NCI-H1048 (cell line): ENCODE measurements at regions not wholly inside any gene's neighbourhood (a gene's known extent, or its start where the extent isn't known, plus 50 kb on each side); places are given as distances from the start of the nearest gene placed in this dataset.

ENCODE experiments used
- DNase-seq: peaks from one replicate; lab custom pipeline; 2025; lab: John Stamatoyannopoulos, UW

DNA sequence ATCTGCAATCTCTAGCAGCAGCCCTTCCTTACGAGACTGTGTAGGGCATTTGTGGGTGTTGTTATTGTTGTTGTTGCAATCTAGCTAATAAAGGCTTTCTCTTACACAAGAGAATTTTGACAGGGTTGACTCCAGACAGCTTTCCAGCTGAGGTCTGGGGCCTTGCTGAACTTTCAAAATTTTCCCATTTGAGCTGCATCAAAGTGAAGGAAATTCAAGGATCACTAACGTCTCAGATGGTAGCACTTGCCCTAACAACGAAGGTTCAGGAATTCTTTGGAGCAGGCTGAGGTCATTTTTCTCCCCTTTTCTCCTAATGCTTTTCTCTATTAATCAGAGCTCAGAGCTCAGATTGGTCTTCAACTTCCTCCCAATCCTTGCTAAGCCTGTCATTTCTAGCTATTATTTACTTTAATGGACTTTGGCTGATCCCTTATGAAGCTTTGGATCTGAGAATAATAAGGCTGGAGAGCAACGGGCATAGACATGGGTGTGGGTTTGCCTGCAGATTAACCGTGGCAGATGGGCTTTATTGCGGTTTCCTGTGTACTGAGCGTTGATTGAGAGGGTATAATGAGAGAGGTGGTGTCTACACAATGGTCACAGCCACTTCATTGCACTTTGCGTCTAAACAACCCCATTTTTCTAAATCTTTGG is 614.0 kb upstream of the AGTR1 start:
- DNase-seq: no peak

GRCh38 chr3:148084931-148085330 is 612.8 kb upstream of the AGTR1 start:
- no peak for DNase-seq

DNA sequence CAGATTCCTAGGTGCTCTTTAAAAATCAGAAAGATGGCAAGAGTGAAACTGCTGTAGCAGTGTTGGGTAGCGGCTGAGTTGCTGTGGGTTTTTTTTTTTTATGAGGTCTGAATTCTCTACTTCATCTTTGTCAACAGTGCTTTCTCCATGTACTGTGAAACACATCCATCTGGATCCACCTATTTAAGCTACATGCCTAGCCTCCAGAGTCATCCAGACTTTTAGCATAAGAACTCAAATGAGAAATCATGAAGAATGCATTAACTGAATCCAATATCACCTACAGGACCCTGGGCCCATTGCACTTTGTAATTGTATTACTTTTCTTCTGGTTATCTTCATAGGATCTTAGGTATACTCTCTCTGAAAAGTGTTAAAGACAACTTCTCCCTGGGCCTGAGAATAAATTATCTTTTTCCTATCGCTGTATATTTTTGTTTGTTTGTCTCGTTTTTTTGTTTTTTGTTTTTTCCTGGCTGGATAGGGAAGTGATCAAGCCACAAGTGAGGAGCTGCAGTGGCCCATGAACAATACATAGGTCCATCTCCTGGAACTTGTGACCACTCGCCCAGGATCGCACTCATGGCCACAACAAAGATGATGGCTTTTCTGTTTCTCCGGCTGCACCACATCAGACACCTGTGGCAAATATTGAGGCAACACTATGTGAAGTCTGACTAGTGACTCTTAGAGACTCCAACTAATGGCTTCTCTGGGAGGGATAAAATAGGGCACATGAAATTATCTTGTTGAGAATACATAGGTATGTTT is 609.9 kb upstream of the AGTR1 start:
- no peak for DNase-seq

- no peak for DNase-seq
These were observed 608.5 kb upstream of the AGTR1 start for GRCh38 chr3:148089171-148089570.

- DNase-seq: no peak
These were observed 607.5 kb upstream of the AGTR1 start for GRCh38 chr3:148090156-148090555.

DNA sequence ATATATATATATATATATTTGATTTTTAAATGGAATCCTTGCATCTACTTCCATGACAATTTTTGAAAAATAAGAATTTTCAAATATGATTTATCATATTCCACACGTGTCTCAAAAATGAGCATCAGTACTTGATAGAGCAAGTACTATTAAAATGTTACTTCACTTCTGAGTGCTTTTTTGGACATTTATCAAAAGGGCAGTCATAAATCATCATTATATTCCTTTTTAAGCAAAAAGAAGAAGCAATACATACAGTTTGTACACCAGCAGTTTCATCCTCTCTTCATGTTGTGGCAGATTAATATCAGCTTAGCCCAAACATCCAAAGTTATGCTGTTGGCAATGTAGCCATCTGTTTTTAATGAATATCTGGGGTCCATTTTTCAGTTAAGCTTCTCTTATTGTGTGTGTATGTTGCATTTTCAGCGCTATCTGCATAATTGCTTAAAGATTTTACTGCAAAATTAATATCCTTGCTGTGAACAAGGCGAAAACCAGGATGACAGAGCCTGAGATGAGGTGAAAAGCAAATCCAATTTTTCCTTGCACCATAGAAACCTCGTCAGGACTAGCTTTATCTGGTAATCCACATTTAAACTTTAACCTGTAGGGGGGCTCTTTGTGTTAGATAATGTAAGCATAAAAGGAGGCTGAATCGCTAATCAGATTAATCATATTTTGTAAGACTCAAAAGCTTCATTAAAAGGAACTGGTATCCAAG is 604.9 kb upstream of the AGTR1 start:
- no peak for DNase-seq

- no peak for DNase-seq
These were observed 604.0 kb upstream of the AGTR1 start for GRCh38 chr3:148093753-148094152.

- DNase-seq: no peak
These were observed 601.7 kb upstream of the AGTR1 start for GRCh38 chr3:148095962-148096361.

GRCh38 chr3:148100476-148100875 is 597.2 kb upstream of the AGTR1 start:
- no peak for DNase-seq

DNA sequence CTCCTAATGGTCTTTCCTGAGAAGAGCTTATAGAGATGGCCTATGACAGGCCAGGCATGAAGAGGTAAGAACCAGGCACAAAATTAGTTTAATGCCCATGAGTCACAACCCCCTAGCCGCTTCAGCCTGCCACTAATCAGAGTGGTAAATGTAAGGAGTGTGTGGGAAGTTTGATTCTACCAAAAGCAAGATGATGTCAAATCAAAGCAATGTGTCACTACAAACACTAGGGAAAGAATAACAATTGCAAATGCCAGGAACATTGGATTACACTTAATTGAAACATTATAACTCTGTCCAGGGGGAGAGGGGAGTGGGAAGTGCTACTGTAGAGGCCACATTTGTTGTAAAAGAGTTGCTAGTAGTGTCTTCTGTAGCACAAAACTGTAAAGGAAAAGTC is 596.6 kb upstream of the AGTR1 start:
- DNase-seq: no peak

GRCh38 chr3:148102156-148102555 is 595.5 kb upstream of the AGTR1 start:
- no peak for DNase-seq

DNA sequence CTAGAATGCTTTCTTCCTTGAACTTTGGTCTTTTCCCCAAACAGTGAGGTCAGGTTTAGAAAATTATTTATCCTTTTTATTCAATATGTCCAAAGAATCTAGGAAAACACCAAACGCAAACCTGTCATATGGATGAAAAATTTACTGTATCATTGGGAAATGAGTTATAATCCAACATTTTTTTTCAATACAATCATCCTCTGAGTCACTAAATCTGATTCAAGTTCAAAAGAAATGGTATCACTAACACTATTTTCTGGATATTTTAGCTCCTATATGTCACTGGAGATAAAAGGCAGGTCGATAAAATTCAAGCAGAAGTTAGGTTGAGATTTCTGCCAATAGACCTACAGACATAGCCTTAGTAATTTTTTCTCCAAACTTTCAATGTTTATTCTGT is 591.6 kb upstream of the AGTR1 start:
- DNase-seq: no peak

- no peak for DNase-seq
These were observed 570.7 kb upstream of the AGTR1 start for GRCh38 chr3:148126956-148127355.

- DNase-seq: no peak
These were observed 569.6 kb upstream of the AGTR1 start for GRCh38 chr3:148128136-148128535.

DNA sequence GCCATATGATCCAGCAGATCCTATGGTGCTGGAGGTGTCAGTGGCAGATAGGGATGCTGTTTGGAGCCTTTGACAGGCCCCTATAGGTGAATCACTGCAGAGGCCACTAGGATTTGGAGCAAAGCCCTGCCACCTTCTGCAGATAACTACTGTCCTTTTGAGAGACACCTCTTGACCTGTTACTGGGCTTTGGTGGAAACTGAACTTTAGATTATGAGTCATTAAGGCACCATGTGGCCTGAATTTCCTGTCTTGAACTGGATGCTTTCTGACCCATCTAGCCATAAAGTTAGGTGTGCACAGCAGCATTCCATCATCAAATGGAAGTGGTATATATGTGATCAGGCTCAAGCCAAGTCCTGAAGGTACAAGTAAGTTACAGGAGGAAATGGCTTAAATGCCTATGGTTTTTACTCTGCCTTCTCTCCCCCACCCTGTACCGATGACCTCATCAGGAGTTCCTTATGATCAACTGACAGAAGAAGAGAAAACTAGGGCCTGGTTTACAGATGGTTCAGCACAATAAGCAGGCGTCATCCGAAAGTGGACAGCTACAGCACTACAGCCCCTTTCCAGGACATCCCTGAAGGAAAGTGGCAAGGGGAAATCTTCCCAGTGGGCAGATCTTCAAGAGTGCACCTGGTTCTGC is 565.6 kb upstream of the AGTR1 start:
- no peak for DNase-seq

GRCh38 chr3:148136816-148137215 is 560.9 kb upstream of the AGTR1 start:
- no peak for DNase-seq

DNA sequence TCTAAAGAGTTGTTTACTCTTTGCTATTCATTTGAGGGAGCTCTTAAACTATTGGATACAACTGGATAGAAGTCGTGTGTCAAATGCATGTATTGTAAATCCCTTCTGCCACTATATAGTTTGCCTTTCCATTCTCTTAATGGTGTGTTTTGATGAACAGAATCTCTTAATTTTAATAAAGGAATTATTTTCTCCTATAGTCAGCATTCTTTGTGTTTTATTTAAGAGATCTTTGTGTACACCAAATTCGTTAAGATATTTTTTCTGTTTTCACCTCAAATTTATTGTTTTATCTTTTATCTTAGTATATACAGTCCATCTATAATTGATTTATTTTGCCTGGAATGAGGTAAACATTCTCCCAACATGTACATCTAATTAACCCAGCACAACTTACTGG is 551.5 kb upstream of the AGTR1 start:
- DNase-seq: no peak

DNA sequence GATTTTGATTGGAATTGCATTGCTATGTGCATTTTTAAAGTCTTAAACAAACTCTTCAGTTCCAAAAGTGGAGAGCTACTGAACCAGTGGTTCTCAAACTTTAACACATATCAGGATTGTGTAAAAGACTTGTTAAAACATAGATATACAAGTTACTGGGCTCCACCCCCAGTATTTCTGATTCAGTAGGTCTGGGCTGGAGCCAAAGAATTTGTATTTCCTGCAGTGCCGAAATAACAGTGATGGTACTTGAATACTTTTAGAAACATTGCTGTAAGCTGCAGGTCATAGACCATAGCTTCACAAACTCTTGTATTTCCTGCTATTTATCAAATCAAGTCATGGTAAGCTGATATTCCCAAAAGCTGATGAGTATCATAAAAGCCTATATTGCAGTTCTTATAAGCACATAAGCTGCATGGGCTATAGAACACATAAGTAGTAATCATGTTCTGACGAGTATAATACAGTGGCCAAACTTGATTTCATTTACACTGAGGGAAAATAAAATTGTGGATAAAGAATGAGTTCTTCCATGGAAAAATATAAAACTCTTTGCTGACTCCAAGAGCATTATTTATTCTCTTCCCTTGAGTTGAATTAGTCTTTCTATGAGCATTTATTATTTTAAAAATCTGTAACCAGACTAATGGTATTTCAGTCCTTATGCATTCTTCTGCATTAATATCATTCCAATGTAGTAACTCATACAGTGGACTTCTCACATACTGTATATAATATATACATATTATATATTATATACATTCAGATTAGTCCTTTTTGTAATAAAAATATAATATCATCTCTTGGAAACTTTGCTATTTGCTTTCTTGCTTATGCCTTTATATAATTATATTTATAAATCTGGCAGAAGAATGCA is 550.5 kb upstream of the AGTR1 start:
- no peak for DNase-seq

- no peak for DNase-seq
These were observed 549.8 kb upstream of the AGTR1 start for GRCh38 chr3:148147903-148148302.

GRCh38 chr3:148149556-148149955 is 548.1 kb upstream of the AGTR1 start:
- no peak for DNase-seq

- no peak for DNase-seq
These were observed 547.6 kb upstream of the AGTR1 start for GRCh38 chr3:148150141-148150540.

DNA sequence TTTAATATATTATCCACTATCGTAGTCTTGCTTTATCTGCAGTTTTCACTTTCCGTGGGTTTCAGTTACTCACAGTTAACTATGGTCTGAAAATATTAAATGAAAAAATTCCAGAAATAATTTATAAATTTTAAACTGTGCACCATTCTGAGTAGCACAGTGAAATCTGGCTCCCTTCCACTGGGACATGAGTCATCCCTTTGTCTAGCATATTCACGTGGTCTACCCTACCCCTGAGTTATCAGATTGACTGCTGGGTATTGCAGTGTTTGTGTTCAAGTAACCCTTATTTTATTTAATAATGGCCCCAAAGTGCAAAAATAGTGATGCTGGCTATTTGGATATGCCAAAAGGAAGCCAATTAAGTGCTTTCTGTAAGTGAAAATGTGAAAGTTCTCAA is 539.5 kb upstream of the AGTR1 start:
- DNase-seq: no peak
